H9 (cell line): ENCODE measurements at regions not wholly inside any gene's neighbourhood (a gene's known extent, or its start where the extent isn't known, plus 50 kb on each side); places are given as distances from the start of the nearest gene placed in this dataset.

Source experiments
- DNase-seq: peaks from one replicate; pipeline ENCODE4 v3.0.0-alpha.2; 2017
- H2AFZ ChIP-seq: one replicate; pipeline ENCODE4 v1.6.1; 2013; ENCODE audit warnings: mild to moderate bottlenecking, low read length, control low read depth, moderate library complexity
- H2AK5ac ChIP-seq: 2 replicates; pipeline ENCODE4 v1.6.1; 2013; ENCODE audit warnings: low read length, control low read depth, mixed read lengths; ENCODE audit not compliant: insufficient read length
- H2BK120ac ChIP-seq: one replicate; pipeline ENCODE4 v1.6.1; 2013; ENCODE audit warnings: low read depth, mild to moderate bottlenecking, low read length, control low read depth, inconsistent platforms; ENCODE audit not compliant: poor library complexity, severe bottlenecking
- H2BK12ac ChIP-seq: 2 replicates; pipeline ENCODE4 v1.6.1; 2013; ENCODE audit warnings: low read length, control low read depth, mixed read lengths, low read depth; ENCODE audit not compliant: insufficient read length
- H2BK15ac ChIP-seq: 2 replicates; pipeline ENCODE4 v1.6.1; 2013; ENCODE audit warnings: low read depth, low read length, control low read depth
- H2BK20ac ChIP-seq: one replicate; pipeline ENCODE4 v1.6.1; 2013; ENCODE audit warnings: low read depth, mild to moderate bottlenecking, low read length, control low read depth, inconsistent platforms; ENCODE audit not compliant: poor library complexity, severe bottlenecking
- H2BK5ac ChIP-seq: 2 replicates; pipeline ENCODE4 v1.6.1; 2013; ENCODE audit warnings: low read length, control low read depth, mixed read lengths; ENCODE audit not compliant: insufficient read length
- H3K14ac ChIP-seq: 2 replicates; pipeline ENCODE4 v1.6.1; 2013; ENCODE audit warnings: low read length, control low read depth; ENCODE audit not compliant: insufficient read depth
- H3K18ac ChIP-seq: 2 replicates; pipeline ENCODE4 v1.6.1; 2013; ENCODE audit warnings: low read depth, mild to moderate bottlenecking, mixed read lengths, low read length, control low read depth; ENCODE audit not compliant: insufficient read length
- H3K23ac ChIP-seq: 2 replicates; pipeline ENCODE4 v1.6.1; 2013; ENCODE audit warnings: low read length, control low read depth, mixed read lengths, low read depth; ENCODE audit not compliant: insufficient read length
- H3K23me2 ChIP-seq: 2 replicates; pipeline ENCODE4 v1.6.1; 2013; ENCODE audit warnings: low read depth, mild to moderate bottlenecking, mixed read lengths, low read length, control low read depth; ENCODE audit not compliant: insufficient read length, poor library complexity, severe bottlenecking
- H3K27ac ChIP-seq: 2 replicates; pipeline ENCODE4 v1.5.1; 2013; ENCODE audit warnings: low read length, control low read depth, mixed read lengths, low read depth; ENCODE audit not compliant: insufficient read length
- H3K27me3 ChIP-seq: 2 replicates; pipeline ENCODE4 v1.6.1; 2013; ENCODE audit warnings: low read length, control low read depth, inconsistent platforms; ENCODE audit not compliant: insufficient read depth
- H3K4ac ChIP-seq: 2 replicates; pipeline ENCODE4 v1.6.1; 2013; ENCODE audit warnings: low read depth, mild to moderate bottlenecking, control low read depth, inconsistent platforms, low read length, moderate library complexity
- H3K4me1 ChIP-seq: 2 replicates; pipeline ENCODE4 v1.6.1; 2013; ENCODE audit warnings: low read length, control low read depth, inconsistent platforms; ENCODE audit not compliant: insufficient read depth
- H3K4me2 ChIP-seq: 2 replicates; pipeline ENCODE4 v1.6.1; 2013; ENCODE audit warnings: low read length, control low read depth, mixed read lengths; ENCODE audit not compliant: insufficient read length, insufficient read depth
- H3K56ac ChIP-seq: 2 replicates; pipeline ENCODE4 v1.6.1; 2013; ENCODE audit warnings: low read depth, mild to moderate bottlenecking, mixed read lengths, low read length, control low read depth; ENCODE audit not compliant: insufficient read length
- H3K79me1 ChIP-seq: 2 replicates; pipeline ENCODE4 v1.6.1; 2013; ENCODE audit warnings: low read depth, mild to moderate bottlenecking, moderate library complexity, low read length, control low read depth, inconsistent platforms; ENCODE audit not compliant: insufficient read depth, poor library complexity, severe bottlenecking
- H3K79me2 ChIP-seq: 2 replicates; pipeline ENCODE4 v1.6.1; 2013; ENCODE audit warnings: low read length, control low read depth, inconsistent platforms; ENCODE audit not compliant: insufficient read depth
- H3K9ac ChIP-seq: 2 replicates; pipeline ENCODE4 v1.6.1; 2013; ENCODE audit warnings: low read length, control low read depth, mixed read lengths; ENCODE audit not compliant: insufficient read length; ENCODE audit errors: extremely low read depth
- H3K9me3 ChIP-seq: one replicate; pipeline ENCODE4 v1.6.1; 2013; ENCODE audit warnings: low read depth, low read length, inconsistent platforms; ENCODE audit not compliant: control insufficient read depth
- H3T11ph ChIP-seq: one replicate; pipeline ENCODE4 v1.6.1; 2013; ENCODE audit warnings: mild to moderate bottlenecking, low read length, control low read depth, inconsistent platforms
- H4K20me1 ChIP-seq: one replicate; pipeline ENCODE4 v1.6.1; 2013; ENCODE audit not compliant: control insufficient read depth, insufficient read length, insufficient read depth
- H4K5ac ChIP-seq: 2 replicates; pipeline ENCODE4 v1.6.1; 2013; ENCODE audit warnings: low read depth, mild to moderate bottlenecking, mixed read lengths, low read length, control low read depth; ENCODE audit not compliant: insufficient read length
- H4K8ac ChIP-seq: replicated peaks from 2 replicates; pipeline ENCODE4 v1.6.1; 2013; ENCODE audit warnings: low read length, control low read depth, mixed read lengths, low read depth; ENCODE audit not compliant: insufficient read length
- H4K91ac ChIP-seq: 2 replicates; pipeline ENCODE4 v1.6.1; 2013; ENCODE audit warnings: low read depth, mild to moderate bottlenecking, moderate library complexity, mixed read lengths, low read length, control low read depth; ENCODE audit not compliant: insufficient read length
- H3K27ac Mint-ChIP-seq, 3 experiments: 2 replicates in 2 of 3; 3 replicates in 1 of 3; pipeline ENCODE4 v1.8.0; 2020 to 2021; ENCODE audit warnings: mixed read lengths in 3 of 3, mild to moderate bottlenecking in 1 of 3, moderate library complexity in 1 of 3
- H3K27me3 Mint-ChIP-seq: 2 replicates; pipeline ENCODE4 v1.8.0; 2021; ENCODE audit warnings: low read depth, mild to moderate bottlenecking, moderate library complexity, mixed read lengths
- H3K36me3 Mint-ChIP-seq, 3 experiments: 2 replicates in 2 of 3; 3 replicates in 1 of 3; pipeline ENCODE4 v1.8.0; 2020 to 2021; ENCODE audit warnings: low read depth in 3 of 3, mixed read lengths in 3 of 3; ENCODE audit not compliant: insufficient read depth in 1 of 3
- H3K4me1 Mint-ChIP-seq, 2 experiments: 2 replicates each; pipeline ENCODE4 v1.8.0; 2020; ENCODE audit warnings: mixed read lengths in 2 of 2
- H3K4me3 Mint-ChIP-seq, 2 experiments: 2 replicates in 1 of 2; 3 replicates in 1 of 2; pipeline ENCODE4 v1.8.0; 2020 to 2021; ENCODE audit warnings: mild to moderate bottlenecking in 2 of 2, mixed read lengths in 2 of 2, moderate library complexity in 1 of 2
- H3K9me3 Mint-ChIP-seq, 2 experiments: 2 replicates in 1 of 2; 3 replicates in 1 of 2; pipeline ENCODE4 v1.8.0; 2020; ENCODE audit warnings: mild to moderate bottlenecking in 2 of 2, mixed read lengths in 2 of 2, moderate library complexity in 1 of 2
- CTCF ChIP-seq: fragments of 200-600 bp; sonication (generic); conservative IDR thresholded peaks from 3 replicates; pipeline ENCODE4 v1.8.0; 2021; ENCODE audit warnings: antibody characterized with exemption, mild to moderate bottlenecking

GRCh38 chr5:57805170-57805569, 322.6 kb upstream of the ACTBL2 start:
- Histone ChIP-seq H3K23ac (no peak overlapping the region), H2BK5ac (no peak overlapping the region), H3K27me3 (no peaks in the 10 kb centered on the region), H3K56ac (no peak overlapping the region), H3K14ac (no peak overlapping the region), H3K23me2 (no peaks in the 10 kb centered on the region), H2BK20ac (no peak overlapping the region), H3K79me2 (no peaks in the 10 kb centered on the region), H4K20me1 (no peaks in the 10 kb centered on the region), H3K9ac (no peak overlapping the region), H2AFZ (no peak overlapping the region), H3K4me1 (no peaks in the 10 kb centered on the region), H2AK5ac (no peak overlapping the region), H2BK120ac (no peak overlapping the region), H3K79me1 (no peaks in the 10 kb centered on the region), H4K91ac (no peak overlapping the region), H4K8ac (no peak overlapping the region), H3T11ph (no peak overlapping the region), H2BK15ac (no peak overlapping the region), H3K18ac (no peak overlapping the region), H2BK12ac (no peak overlapping the region), H3K4me2 (no peak overlapping the region), H3K4ac (no peak overlapping the region), H4K5ac (no peak overlapping the region), H3K9me3 (no peaks in the 10 kb centered on the region), H3K27ac (no peak overlapping the region)
- Mint-ChIP-seq H3K4me3 (no peak overlapping the region), H3K9me3 (no peaks in the 10 kb centered on the region), H3K27me3 (no peaks in the 10 kb centered on the region), H3K36me3 (no peaks in the 10 kb centered on the region), H3K27ac (no peak overlapping the region), H3K4me1 (peaks cover 4 to 9% of the 10 kb centered on the region in 2 experiments)
- TF ChIP-seq CTCF, result no peak
- no peak for DNase-seq
